RWPE2 (cell line): ENCODE measurements at regions not wholly inside any gene's neighbourhood (a gene's known extent, or its start where the extent isn't known, plus 50 kb on each side); places are given as distances from the start of the nearest gene placed in this dataset.

Experiments
- ATAC-seq: fragments of 200-7000 bp; cut with Tn5 transposase; 3 replicates; pipeline ENCODE4 v1.9.1; 2021; ENCODE audit warnings: low read depth
- DNase-seq: peaks from one replicate; pipeline ENCODE4 v3.0.0-alpha.2; 2020; ENCODE audit warnings: low spot score
- H3K27ac ChIP-seq: fragments of 450-650 bp; 2 replicates; pipeline ENCODE4 v1.5.1; 2017; ENCODE audit warnings: mild to moderate bottlenecking; ENCODE audit not compliant: poor library complexity, severe bottlenecking
- H3K27me3 ChIP-seq: fragments of 250-450 bp; sonication (Bioruptor Pico); 2 replicates; pipeline ENCODE4 v1.5.1; 2021; ENCODE audit warnings: mild to moderate bottlenecking, moderate library complexity; ENCODE audit not compliant: insufficient read depth, poor library complexity, severe bottlenecking
- H3K36me3 ChIP-seq: fragments of 250-450 bp; sonication (Bioruptor Pico); 2 replicates; pipeline ENCODE4 v1.5.1; 2020; ENCODE audit warnings: low read depth, mild to moderate bottlenecking, moderate library complexity
- H3K4me1 ChIP-seq: fragments of 250-450 bp; sonication (Bioruptor Pico); 2 replicates; pipeline ENCODE4 v1.5.1; 2021; ENCODE audit warnings: mild to moderate bottlenecking, moderate library complexity; ENCODE audit not compliant: insufficient read depth, poor library complexity, severe bottlenecking
- H3K4me3 ChIP-seq: fragments of 250-450 bp; sonication (Bioruptor Pico); 2 replicates; pipeline ENCODE4 v1.5.1; 2021; ENCODE audit warnings: mild to moderate bottlenecking, moderate library complexity; ENCODE audit not compliant: severe bottlenecking
- H3K9me3 ChIP-seq: fragments of 250-450 bp; sonication (Bioruptor Pico); 2 replicates; pipeline ENCODE4 v1.5.1; 2021; ENCODE audit warnings: mild to moderate bottlenecking, moderate library complexity; ENCODE audit not compliant: severe bottlenecking
- TF ChIP-seq, protein P1 (sequence below): fragments of 450-650 bp; IDR thresholded peaks from one replicate; pipeline ENCODE4 v1.5.1; 2017; ENCODE audit warnings: mild to moderate bottlenecking, moderate library complexity; ENCODE audit not compliant: poor library complexity, severe bottlenecking

DNA sequence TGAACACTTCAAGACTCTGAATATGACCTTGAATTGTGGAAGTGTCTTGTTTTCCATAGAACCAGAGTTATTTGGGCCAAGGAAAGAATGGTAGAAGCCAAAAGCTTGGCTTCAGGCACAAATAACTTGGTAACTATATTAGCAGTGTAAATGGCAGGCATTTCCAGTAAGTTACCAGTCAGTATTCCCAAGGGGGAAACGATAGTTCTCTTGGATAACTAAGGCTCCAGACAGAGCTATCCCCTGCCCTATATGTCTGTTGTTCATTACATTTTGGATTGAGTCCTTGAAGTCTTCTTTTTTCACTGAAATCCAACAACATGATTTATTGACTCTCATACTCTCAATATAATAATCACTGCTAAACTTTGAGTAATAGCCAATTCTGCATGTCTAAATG, 364.1 kb downstream of the MAGEB5 start:
- no peak overlapping the region for H3K4me3 ChIP-seq
- ATAC-seq (no peak), DNase-seq (no peak)
- no peak overlapping the region for H3K27ac ChIP-seq
- H3K4me1 ChIP-seq = peaks cover 9% of the 10 kb centered on the region
- H3K36me3 ChIP-seq = no peaks in the 10 kb centered on the region
- no peaks in the 10 kb centered on the region for H3K9me3 ChIP-seq
- TF ChIP-seq, protein P1, sequence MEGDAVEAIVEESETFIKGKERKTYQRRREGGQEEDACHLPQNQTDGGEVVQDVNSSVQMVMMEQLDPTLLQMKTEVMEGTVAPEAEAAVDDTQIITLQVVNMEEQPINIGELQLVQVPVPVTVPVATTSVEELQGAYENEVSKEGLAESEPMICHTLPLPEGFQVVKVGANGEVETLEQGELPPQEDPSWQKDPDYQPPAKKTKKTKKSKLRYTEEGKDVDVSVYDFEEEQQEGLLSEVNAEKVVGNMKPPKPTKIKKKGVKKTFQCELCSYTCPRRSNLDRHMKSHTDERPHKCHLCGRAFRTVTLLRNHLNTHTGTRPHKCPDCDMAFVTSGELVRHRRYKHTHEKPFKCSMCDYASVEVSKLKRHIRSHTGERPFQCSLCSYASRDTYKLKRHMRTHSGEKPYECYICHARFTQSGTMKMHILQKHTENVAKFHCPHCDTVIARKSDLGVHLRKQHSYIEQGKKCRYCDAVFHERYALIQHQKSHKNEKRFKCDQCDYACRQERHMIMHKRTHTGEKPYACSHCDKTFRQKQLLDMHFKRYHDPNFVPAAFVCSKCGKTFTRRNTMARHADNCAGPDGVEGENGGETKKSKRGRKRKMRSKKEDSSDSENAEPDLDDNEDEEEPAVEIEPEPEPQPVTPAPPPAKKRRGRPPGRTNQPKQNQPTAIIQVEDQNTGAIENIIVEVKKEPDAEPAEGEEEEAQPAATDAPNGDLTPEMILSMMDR = no peak
- H3K27me3 ChIP-seq = no peaks in the 10 kb centered on the region

DNA sequence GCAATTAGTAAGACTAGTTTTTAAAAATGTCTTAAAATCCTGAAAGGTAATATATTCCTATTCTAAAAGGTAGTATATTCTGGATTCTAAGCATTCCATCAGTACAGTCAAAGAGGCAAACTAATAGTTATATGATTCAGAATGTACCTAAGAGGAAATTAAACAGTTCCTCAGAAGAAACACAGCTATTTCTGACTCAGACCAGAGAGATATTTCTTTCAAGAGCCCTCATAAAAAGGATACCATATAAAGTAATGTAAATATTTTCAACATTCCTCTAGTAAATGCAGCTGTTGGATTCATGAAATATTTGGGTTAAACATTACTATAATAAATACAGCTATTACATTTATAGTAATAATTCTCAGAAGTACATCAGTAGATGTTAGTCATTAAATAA, 358.3 kb downstream of the MAGEB5 start:
- no peak for DNase-seq
- H3K4me3 ChIP-seq = no peak overlapping the region
- no peaks in the 10 kb centered on the region for H3K27me3 ChIP-seq
- TF ChIP-seq, protein P1 = no peak
- H3K9me3 ChIP-seq = no peaks in the 10 kb centered on the region
- peak; percentile 88 for ATAC-seq
- peak overlapping the region; percentile 77 for H3K27ac ChIP-seq
- H3K36me3 ChIP-seq = no peaks in the 10 kb centered on the region
- peaks cover 25% of the 10 kb centered on the region for H3K4me1 ChIP-seq

DNA sequence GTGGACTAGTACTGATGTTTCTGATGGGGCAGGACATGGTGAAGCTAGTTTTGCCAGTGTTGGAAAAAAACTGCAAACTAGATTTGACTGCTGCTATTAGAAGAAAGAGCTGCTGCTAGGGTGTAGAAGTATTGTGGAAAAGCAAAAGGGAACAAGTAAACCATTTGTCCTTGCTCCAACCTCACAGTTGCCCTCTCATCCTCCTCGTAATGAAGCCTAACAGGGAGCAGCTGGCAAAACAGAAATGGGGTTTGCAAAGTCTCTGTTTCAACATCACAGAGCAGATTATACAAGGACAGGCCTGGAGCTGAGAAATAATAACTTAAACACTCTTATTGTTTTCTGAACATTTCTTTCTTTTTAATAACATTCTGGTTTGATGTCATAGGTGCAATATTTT, 346.2 kb downstream of the MAGEB5 start:
- no peaks in the 10 kb centered on the region for H3K27me3 ChIP-seq
- no peak overlapping the region for H3K27ac ChIP-seq
- TF ChIP-seq, protein P1 = no peak
- no peak overlapping the region for H3K4me3 ChIP-seq
- no peaks in the 10 kb centered on the region for H3K4me1 ChIP-seq
- no peaks in the 10 kb centered on the region for H3K9me3 ChIP-seq
- ATAC-seq (no peak), DNase-seq (no peak)
- H3K36me3 ChIP-seq = no peaks in the 10 kb centered on the region

DNA sequence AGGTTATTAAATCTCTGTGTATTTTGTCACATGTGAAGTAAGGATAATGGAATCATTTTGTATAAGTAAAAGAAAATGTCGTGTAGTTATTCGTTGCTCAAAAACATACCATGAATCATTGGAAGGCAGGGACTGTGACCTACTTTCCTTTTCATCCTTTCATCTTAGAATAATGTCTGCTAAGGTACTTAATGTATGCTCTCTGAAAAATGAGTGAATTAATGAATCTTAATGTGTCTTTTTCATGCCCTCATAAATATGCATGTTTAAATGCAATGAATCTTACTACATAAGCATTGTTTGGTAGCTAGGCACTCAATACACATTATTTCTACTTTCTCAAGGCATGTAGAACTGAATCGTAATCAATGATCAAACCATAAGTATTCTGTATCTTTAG, 343.9 kb downstream of the MAGEB5 start:
- no peaks in the 10 kb centered on the region for H3K4me1 ChIP-seq
- TF ChIP-seq, protein P1 = no peak
- H3K36me3 ChIP-seq = no peaks in the 10 kb centered on the region
- H3K27ac ChIP-seq = no peak overlapping the region
- DNase-seq = no peak
- no peaks in the 10 kb centered on the region for H3K27me3 ChIP-seq
- H3K4me3 ChIP-seq = no peak overlapping the region
- no peak for ATAC-seq
- no peaks in the 10 kb centered on the region for H3K9me3 ChIP-seq

DNA sequence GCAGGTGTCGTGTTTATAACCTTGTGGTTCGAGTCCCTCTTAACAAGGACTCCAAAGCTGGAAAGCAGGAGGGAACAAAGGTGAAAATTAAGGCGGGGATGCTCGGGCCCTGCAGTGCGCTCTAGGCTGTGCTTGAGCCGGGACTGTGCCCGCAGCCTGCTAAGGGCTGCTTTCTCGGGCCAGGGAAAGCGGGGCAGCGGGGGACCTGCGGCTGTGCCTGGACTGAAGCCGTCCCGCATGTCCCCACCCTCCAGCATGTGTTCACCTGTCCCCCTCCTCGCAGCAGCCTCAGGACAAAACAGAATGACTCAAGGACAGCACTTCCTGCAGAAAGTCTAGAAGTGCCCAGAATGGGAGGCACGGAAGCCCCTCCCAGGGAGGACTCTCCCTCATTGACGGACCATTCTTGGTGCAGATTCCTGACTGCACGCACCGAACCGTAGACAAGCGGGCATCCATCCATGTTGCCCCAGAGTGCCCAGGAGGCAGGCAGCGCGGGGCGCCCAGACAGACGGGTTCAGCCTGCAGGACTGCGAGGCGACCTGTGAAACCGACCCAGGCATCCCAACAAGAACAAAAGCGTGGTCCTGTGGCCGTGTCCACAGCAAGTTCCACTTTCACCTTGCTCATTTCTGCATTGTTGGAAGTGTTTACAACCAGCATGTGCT, 342.9 kb downstream of the MAGEB5 start:
- no peaks in the 10 kb centered on the region for H3K9me3 ChIP-seq
- DNase-seq (no peak), ATAC-seq (no peak)
- TF ChIP-seq, protein P1 = no peak
- no peaks in the 10 kb centered on the region for H3K27me3 ChIP-seq
- no peak overlapping the region for H3K27ac ChIP-seq
- H3K4me3 ChIP-seq = no peak overlapping the region
- H3K4me1 ChIP-seq = no peaks in the 10 kb centered on the region
- H3K36me3 ChIP-seq = no peaks in the 10 kb centered on the region
